Heart left ventricle (tissue), 13 donors: ENCODE measurements at regions not wholly inside any gene's neighbourhood (a gene's known extent, or its start where the extent isn't known, plus 50 kb on each side); places are given as distances from the start of the nearest gene placed in this dataset.

Experiments used
- POLR2A ChIP-seq, 2 donors: fragments of 450-650 bp; IDR thresholded peaks; one replicate each; pipeline ENCODE4 v1.6.1; 2017; ENCODE audit warnings: antibody characterized with exemption in 2 of 2, mild to moderate bottlenecking in 2 of 2, moderate library complexity in 2 of 2
- TF ChIP-seq, protein P1 (sequence below), 12 donors: fragments of 200-600 bp; sonication (generic) in 4 of 12; IDR thresholded peaks; one replicate each; pipeline versions ENCODE4 v1.5.0 to v1.8.0; 2018 to 2022; ENCODE audit warnings: antibody characterized with exemption in 12 of 12, mild to moderate bottlenecking in 5 of 12
- donor health status: ischemic (EF 13 %, LVEDD 7.1; RV severe dilation, severe dysfunction).
- donor health status: DM: no; HTN: yes; CAD: no.
- donor health status: DM: no; HTN: no; CAD: no.
- donor health status: ischemic (EF 25% LVEDD 6.9; RV normal size, moderate dysfunction).
- donor health status: ischemic (EF 25% LVEDD 5.7; RV mildly dilated, moderate dysfunction).
- donor health status: ischemic (EF 35%, LVEDD 5.7; RV mildly dilated, moderate dysfunction).
- donor health status: nonischemic (EF 11% LVEDD 7.7; RV severe dilation, severe dysfunction).
- donor health status: DM: yes; HTN: yes; CAD: no.
- donor health status: PGD.
- donor health status: ischemic (EF 29% LVEDD 5.4; RV normal size, mild dysfunction).
- donor health status: nonischemic (EF 23%, LVEDD 6.1; RV moderate dilation, normal function).

DNA sequence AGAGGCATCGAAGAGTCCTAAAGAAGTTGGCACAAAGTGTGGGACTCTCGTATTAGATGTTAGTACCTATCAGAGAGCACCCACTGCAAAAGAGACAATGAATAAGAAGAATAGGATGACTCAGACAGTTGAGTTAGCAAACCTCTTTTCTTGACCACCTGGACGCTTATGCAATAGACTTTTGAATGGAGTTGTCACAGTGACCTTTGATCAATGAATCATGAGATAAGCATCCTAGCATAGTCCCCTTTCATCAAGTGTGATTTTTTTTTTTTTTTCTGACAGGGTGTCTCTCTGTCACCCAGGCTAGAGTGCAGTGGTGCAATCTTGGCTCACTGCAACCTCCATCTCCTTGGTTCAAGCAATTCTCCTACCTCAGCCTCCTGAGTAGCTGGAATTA is 1417.9 kb upstream of the GOT2 start:
- TF ChIP-seq, protein P1, sequence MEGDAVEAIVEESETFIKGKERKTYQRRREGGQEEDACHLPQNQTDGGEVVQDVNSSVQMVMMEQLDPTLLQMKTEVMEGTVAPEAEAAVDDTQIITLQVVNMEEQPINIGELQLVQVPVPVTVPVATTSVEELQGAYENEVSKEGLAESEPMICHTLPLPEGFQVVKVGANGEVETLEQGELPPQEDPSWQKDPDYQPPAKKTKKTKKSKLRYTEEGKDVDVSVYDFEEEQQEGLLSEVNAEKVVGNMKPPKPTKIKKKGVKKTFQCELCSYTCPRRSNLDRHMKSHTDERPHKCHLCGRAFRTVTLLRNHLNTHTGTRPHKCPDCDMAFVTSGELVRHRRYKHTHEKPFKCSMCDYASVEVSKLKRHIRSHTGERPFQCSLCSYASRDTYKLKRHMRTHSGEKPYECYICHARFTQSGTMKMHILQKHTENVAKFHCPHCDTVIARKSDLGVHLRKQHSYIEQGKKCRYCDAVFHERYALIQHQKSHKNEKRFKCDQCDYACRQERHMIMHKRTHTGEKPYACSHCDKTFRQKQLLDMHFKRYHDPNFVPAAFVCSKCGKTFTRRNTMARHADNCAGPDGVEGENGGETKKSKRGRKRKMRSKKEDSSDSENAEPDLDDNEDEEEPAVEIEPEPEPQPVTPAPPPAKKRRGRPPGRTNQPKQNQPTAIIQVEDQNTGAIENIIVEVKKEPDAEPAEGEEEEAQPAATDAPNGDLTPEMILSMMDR (IDR thresholded peaks at IDR 0.05), result no peak
- no peak for TF ChIP-seq POLR2A (IDR thresholded peaks at IDR 0.05)
